A673 (cell line): ENCODE measurements at regions not wholly inside any gene's neighbourhood (a gene's known extent, or its start where the extent isn't known, plus 50 kb on each side); places are given as distances from the start of the nearest gene placed in this dataset.

Experiments
- BruUV-seq: library from RNA; stranded (reverse); fragments of 400-500 nt; replicated peaks from 2 replicates; lab custom pipeline; 2021; lab: Mats Ljungman, UMichigan
- CTCF ChIA-PET: fragments of 300-600 bp; sonication (Branson Sonifier 250); formaldehyde crosslinking; loops from one replicate; lab custom pipeline; 2022; ENCODE audit warnings: antibody characterized with exemption; lab: Charles Lee
- POLR2A ChIA-PET: fragments of 300-600 bp; sonication (Branson Sonifier 250); formaldehyde crosslinking; loops from one replicate; lab custom pipeline; 2022; ENCODE audit warnings: antibody characterized with exemption; ENCODE audit not compliant: low non-redundant PET; lab: Charles Lee
- DNase-seq: peaks from one replicate; pipeline ENCODE4 v3.0.0-alpha.2; 2015; ENCODE audit warnings: low spot score
- H3K27ac ChIP-seq: fragments of 200-600 bp; sonication (generic); 2 replicates; pipeline ENCODE4 v1.5.1; 2016; ENCODE audit warnings: mixed run types, low read depth, mild to moderate bottlenecking, mixed read lengths, antibody characterized with exemption, low read length; ENCODE audit not compliant: poor library complexity, severe bottlenecking
- H3K27me3 ChIP-seq: fragments of 200-600 bp; sonication (generic); replicated peaks from 2 replicates; pipeline ENCODE4 v1.6.1; 2017; ENCODE audit warnings: mixed run types, low read depth, mild to moderate bottlenecking, mixed read lengths, antibody characterized with exemption, low read length; ENCODE audit not compliant: insufficient read depth, poor library complexity
- H3K36me3 ChIP-seq: fragments of 200-600 bp; sonication (generic); 2 replicates; pipeline ENCODE4 v1.6.1; 2016; ENCODE audit warnings: mixed run types, mild to moderate bottlenecking, mixed read lengths, antibody characterized with exemption, low read length; ENCODE audit not compliant: insufficient read depth, poor library complexity, severe bottlenecking
- H3K4me1 ChIP-seq: fragments of 200-600 bp; sonication (generic); 2 replicates; pipeline ENCODE4 v1.6.1; 2017; ENCODE audit warnings: mixed run types, mild to moderate bottlenecking, mixed read lengths, antibody characterized with exemption, low read length; ENCODE audit not compliant: insufficient read depth, poor library complexity, severe bottlenecking
- H3K4me3 ChIP-seq: fragments of 200-600 bp; sonication (generic); 2 replicates; pipeline ENCODE4 v1.5.1; 2016; ENCODE audit warnings: low read depth, mixed run types, mild to moderate bottlenecking, mixed read lengths, low read length; ENCODE audit not compliant: poor library complexity, severe bottlenecking
- H3K9me3 ChIP-seq: fragments of 200-600 bp; sonication (generic); 2 replicates; pipeline ENCODE4 v1.6.1; 2016; ENCODE audit warnings: mixed run types, low read depth, mild to moderate bottlenecking, mixed read lengths, antibody characterized with exemption, low read length; ENCODE audit not compliant: poor library complexity, severe bottlenecking
- CTCF ChIP-seq: fragments of 300-800, 200-600 bp; sonication (generic); conservative IDR thresholded peaks from 2 replicates; pipeline ENCODE4 v1.5.1; 2017; ENCODE audit warnings: low read depth, mild to moderate bottlenecking, antibody characterized with exemption, low read length, moderate library complexity, mixed read lengths
- EZH2 ChIP-seq: fragments of 200-600 bp; sonication (generic); IDR thresholded peaks from 2 replicates; pipeline ENCODE4 v1.6.1; 2017; ENCODE audit warnings: borderline replicate concordance, low read depth, mild to moderate bottlenecking, mixed read lengths, antibody characterized with exemption, low read length; ENCODE audit not compliant: poor library complexity, severe bottlenecking
- intact Hi-C: fragments of 100-400 bp; cut with micrococcal nuclease; formaldehyde crosslinking; loops from one replicate; pipeline ENCODE4 v1.10.0; 2022; ENCODE audit not compliant: unreplicated experiment

GRCh38 chr20:60427516-60427915 is 469.3 kb downstream of the CDH26 start:
- Histone ChIP-seq H3K27me3 (no peaks in the 10 kb centered on the region), H3K36me3 (no peaks in the 10 kb centered on the region), H3K9me3 (no peaks in the 10 kb centered on the region), H3K4me3 (no peak overlapping the region), H3K4me1 (no peaks in the 10 kb centered on the region), H3K27ac (no peak overlapping the region)
- ChIA-PET CTCF (no interaction called here), POLR2A (no interaction called here)
- DNase-seq: no peak
- no TSS peak for BruUV-seq
- no peak for TF ChIP-seq EZH2
- TF ChIP-seq CTCF: no peak
- intact Hi-C loops: no loop called here

DNA sequence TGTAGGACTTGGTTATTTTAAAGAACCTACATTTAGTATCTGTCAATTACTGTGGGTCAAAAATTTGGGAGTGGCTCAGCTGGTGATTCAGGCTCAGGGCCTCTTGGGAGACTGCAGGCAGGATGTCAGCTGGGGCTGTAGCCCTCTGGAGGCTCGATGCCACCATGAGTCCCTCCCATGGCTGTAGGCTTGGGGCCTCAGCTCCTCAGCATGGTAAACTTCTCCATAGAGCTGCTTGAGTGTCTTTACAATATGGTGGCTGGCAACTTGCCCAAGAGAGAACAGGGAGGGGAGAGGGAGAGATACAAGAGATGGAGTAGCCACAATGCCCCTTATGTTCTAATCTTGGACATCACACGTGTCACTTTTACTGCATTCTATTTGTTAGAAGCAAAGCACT is 470.4 kb downstream of the CDH26 start:
- H3K9me3 ChIP-seq: no peaks in the 10 kb centered on the region
- no peaks in the 10 kb centered on the region for H3K27me3 ChIP-seq
- ChIA-PET CTCF (no interaction called here), POLR2A (no interaction called here)
- H3K4me1 ChIP-seq: no peaks in the 10 kb centered on the region
- no peak overlapping the region for H3K27ac ChIP-seq
- no TSS peak for BruUV-seq
- intact Hi-C loops: no loop called here
- no peak overlapping the region for H3K4me3 ChIP-seq
- DNase-seq: no peak
- H3K36me3 ChIP-seq: no peaks in the 10 kb centered on the region
- no peak for TF ChIP-seq CTCF
- no peak for TF ChIP-seq EZH2

DNA sequence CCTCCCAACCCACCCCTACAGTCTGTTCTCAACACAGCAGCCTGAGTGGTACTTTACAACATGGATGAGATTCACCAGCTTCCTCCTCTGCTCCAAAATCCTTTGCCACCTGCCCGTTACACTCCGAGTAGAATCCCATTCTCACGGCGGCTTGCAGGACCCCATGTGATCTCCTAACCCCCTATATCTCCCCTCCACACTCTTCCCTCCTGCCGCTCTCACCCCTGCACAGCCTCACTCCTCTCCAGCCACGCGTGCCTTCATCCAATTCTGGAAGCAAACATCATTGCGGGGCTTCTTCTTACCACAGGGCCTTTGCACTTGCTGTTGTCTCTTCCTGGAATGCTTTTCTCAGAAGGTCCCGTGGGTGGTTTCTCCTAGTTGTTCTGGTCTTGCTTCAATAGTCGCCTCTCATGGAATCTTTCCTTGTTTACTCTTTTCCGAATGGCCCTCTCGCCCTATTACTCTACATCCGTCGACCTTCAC is 472.3 kb downstream of the CDH26 start:
- no peaks in the 10 kb centered on the region for H3K4me1 ChIP-seq
- TF ChIP-seq EZH2: no peak
- H3K4me3 ChIP-seq: no peak overlapping the region
- no peaks in the 10 kb centered on the region for H3K27me3 ChIP-seq
- ChIA-PET CTCF (no interaction called here), POLR2A (no interaction called here)
- H3K9me3 ChIP-seq: no peaks in the 10 kb centered on the region
- H3K36me3 ChIP-seq: no peaks in the 10 kb centered on the region
- DNase-seq: no peak
- BruUV-seq: no TSS peak
- no peak overlapping the region for H3K27ac ChIP-seq
- intact Hi-C loops: no loop called here

- CTCF ChIA-PET: no interaction called here
- TF ChIP-seq CTCF (no peak), EZH2 (no peak)
- no peaks in the 10 kb centered on the region for H3K4me1 ChIP-seq
- no peaks in the 10 kb centered on the region for H3K36me3 ChIP-seq
- POLR2A ChIA-PET: no interaction called here
- BruUV-seq: no TSS peak
- no peak for DNase-seq
- no peaks in the 10 kb centered on the region for H3K9me3 ChIP-seq
- H3K27ac ChIP-seq: no peak overlapping the region
- no peaks in the 10 kb centered on the region for H3K27me3 ChIP-seq
- intact Hi-C loops: no loop called here
- no peak overlapping the region for H3K4me3 ChIP-seq
Measured at GRCh38 chr20:60431349-60431748, 473.1 kb downstream of the CDH26 start.
